COLO668 (cell line): ENCODE measurements at regions not wholly inside any gene's neighbourhood (a gene's known extent, or its start where the extent isn't known, plus 50 kb on each side); places are given as distances from the start of the nearest gene placed in this dataset.
"Not testable (repeated sequence)": the region's sequence is repeated elsewhere in the genome, so short reads cannot be mapped to it uniquely, and the experiment has no call there.

ENCODE experiments used
- DNase-seq: peaks from one replicate; lab custom pipeline; 2025; ENCODE audit not compliant: unreplicated experiment; lab: John Stamatoyannopoulos, UW

- DNase-seq: peak; percentile 19
Measured at GRCh38 chr15:98085003-98085639, 124.6 kb downstream of the ARRDC4 start.

DNA sequence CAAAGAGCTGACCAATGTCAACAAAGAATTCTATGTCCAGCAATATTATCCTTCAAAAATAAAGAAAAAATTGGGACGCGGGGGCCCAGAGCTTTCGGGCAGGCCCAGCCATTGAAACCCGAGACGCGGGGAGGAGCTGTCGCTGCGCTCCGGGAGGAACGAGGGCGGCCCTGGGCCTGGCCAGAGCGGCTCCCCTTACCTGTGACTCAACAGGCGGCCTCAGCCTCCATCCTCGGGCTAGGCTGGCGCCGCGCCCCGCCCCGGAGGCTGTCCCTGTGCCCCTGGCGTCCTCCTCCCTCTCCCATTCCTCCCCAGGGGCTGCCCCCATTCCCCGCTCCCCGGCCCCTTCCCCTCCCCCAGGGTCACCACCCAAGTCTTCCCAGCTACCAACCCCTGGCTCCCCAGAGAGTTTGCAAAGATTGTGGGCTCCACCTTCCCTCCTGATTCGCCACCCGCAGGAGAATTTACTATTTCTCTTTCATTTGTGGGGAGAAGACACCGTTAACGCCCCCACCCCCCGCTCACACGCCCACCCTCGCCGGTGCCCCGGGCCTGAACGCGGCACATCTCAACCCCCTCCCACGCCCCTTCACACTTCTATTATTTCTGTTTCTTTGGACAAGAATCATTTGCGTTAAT, 127.9 kb downstream of the ARRDC4 start:
- DNase-seq: not testable (repeated sequence)

DNA sequence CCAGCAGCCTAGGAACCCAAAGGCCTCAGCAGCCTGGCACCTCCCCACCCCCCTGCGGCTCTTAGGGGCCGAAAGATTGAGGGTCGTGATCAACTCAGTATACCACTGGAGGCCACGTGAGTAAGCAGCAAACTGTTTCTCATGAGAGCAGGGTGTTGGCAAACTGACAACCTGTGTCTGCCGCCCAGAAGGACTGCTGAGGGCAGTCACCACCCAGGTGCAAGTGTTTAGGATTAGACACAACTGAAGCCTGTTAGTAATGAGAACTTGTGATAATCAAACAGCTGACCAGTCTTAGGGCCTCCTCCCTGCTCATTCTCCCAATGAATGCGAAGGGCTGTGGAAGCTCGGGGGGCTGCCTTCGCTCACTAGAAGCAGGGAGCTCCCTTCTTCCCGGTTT, 128.8 kb downstream of the ARRDC4 start:
- not testable (repeated sequence) for DNase-seq

DNA sequence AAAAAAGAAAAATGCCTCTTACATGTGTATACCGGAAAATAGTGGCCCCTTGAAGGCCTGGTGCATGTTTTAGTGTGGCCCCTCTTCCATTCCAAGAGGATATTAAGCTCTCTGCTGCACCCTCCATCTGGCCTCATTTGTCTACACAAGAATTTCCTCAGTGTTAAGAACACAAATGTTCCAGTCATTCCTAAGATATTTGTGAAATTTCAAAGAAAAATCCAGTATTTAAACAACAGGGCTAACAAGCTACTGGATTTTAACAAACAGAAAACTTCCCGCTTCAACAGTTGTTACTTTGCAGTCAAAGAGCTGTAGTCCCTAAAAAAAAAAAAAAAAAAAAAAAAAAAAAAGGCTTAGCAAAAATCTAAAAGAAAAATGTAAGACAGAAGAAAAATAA, 137.5 kb downstream of the ARRDC4 start:
- DNase-seq: not testable (repeated sequence)

DNA sequence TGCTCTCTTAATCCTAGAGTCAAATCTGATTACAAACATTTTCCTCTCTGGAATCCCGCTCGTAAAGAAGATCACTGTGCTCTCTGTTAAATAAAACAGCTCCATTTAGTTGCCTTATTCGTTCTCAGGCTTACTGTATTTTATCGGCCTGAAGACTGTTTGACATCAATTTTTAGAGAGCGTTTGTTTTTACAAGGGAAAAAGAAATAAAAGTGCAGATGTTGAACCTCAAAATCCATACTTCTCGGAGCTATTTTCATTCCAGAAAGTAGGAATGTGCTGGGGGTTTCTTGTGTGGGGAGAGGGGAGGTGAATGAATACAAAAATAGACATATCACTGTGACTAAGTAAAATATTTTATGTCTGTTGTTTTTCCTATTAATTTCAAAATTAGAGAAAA, 140.1 kb downstream of the ARRDC4 start:
- DNase-seq: not testable (repeated sequence)

- DNase-seq: no peak
Measured at GRCh38 chr15:98103570-98103969, 143.1 kb downstream of the ARRDC4 start.

DNA sequence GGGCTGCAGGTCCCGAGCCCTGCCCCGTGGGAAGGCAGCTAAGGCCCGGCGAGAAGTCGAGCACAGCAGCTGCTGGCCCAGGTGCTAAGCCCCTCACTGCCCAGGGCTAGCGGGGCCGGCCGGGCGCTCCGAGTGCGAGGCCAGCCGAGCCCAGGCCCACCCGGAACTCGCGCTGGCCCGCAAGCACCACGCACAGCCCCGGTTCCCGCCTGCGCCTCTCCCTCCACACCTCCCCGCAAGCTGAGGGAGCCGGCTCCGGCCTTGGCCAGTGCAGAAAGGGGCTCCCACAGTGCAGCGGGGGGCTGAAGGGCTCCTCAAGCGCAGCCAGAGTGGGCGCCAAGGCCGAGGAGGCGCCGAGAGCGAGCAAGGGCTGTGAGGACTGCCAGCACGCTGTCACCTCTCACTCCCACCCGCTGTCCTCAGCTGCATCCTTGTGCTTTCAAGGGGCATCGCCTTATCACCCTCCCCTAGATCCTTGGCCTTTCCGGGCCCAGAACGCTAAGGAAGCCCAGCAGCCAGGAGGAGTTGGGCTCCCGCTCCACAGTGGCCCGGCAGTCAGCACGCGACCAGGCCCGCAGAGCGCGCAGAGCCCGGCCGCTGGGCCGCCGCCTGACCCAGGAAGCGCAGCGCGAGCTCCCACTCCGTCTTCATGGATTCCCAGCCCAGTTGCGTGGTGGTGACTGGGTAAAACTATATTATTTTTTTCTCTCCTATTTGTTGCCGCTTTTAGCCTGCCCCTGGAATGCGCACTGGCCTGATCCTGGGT, 144.1 kb downstream of the ARRDC4 start:
- not testable (repeated sequence) for DNase-seq

- not testable (repeated sequence) for DNase-seq
Measured at GRCh38 chr15:98106615-98107194, 146.2 kb downstream of the ARRDC4 start.

DNA sequence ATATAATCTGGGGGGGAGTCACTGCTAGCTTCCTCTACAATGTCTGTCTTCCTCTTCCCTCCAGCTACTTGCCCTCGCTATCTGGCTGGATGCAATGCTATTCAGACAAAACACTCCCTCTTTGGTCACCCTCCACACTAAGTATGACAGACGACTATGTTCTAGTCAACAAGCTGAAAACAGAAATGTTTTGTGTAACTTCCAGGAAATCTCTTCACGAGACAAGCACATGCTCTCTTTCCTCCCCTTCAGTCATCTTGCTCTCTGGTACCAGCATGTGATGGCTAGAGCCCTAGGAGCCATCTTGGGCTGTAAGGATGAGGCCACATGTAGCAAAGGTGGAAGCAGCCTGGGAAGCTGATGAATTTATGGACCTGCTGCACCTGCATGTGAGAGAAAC, 151.3 kb downstream of the ARRDC4 start:
- DNase-seq: no peak

DNA sequence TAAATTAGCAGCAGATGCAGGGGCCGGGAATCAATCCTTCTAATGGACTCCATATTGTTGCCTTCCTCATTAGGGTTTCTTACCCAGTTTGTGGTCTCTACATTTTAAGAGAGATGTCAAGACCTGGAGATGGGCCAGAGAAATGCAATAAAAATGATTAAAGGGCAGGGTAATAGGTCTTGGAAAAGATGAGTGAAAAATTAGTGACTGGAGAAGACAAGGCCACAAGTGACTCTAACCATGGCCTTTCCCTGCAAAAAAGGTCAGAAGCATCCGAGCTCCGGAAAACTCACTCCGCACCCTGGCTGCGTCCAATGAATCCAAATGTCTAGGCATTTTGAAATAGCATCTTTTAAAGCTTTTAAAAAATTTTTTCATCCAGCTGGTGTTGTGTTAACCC, 152.8 kb downstream of the ARRDC4 start:
- no peak for DNase-seq

DNA sequence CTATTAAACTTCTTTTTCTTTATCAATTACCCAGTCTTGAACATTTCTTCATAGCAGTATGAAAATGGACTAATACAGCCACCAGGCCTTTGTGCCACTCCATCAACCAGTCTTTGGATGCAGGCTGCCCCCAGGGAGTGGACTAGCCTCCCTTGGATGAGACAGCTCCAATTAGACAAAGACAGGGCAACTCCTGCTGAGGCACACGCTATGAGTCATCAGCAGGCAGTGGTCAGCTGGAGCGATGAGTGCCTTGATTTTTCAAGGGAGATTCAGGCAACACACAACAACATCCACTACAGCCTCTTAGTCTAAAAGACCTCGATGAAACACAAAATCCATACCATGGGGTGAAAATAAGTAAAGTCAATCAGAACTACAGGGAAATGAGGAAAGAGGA, 160.1 kb downstream of the ARRDC4 start:
- DNase-seq: no peak

DNA sequence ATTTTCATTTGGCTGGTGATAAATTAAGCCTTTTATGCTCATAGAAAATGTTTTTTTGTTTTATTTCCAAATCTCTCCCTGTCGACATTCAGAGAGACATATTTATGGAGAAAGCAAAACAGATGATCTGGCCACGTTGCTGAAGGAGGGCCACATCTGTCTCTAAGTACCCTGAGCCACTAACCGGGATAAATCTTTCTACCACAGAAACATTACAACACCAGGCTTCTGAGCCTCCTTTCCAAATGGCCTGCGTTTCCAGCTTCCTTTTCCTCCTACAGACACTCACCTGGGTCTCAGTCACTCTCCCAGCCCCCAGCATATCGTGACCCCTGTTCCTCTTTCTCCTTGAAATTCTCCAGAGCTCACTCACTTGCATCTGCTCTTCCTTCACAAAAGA, 161.0 kb downstream of the ARRDC4 start:
- DNase-seq: no peak

- no peak for DNase-seq
Measured at GRCh38 chr15:98121957-98122356, 161.5 kb downstream of the ARRDC4 start.

GRCh38 chr15:98123297-98123696, 162.8 kb downstream of the ARRDC4 start:
- no peak for DNase-seq

- DNase-seq: no peak
Measured at GRCh38 chr15:98123834-98124233, 163.3 kb downstream of the ARRDC4 start.

DNA sequence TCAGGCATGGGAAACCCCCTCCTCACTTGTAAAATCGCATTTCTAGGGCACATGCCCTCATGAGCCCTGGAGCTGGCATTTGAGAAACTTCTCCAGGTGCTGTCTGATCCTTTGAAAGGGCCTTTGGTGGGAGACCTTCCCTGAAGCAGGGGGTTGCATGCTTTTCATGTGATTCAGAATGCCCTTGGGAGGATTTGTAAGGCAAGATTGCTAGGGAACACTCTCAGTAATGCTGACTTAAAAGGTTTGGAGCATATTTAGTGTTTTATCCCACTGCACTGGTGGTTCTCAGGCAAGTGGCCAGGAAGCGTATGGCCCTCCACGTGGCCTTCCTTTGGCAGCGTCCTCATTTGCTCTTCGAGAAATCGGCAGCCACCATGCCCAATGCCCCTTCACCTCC, 164.1 kb downstream of the ARRDC4 start:
- DNase-seq: no peak

GRCh38 chr15:98126326-98127085, 166.0 kb downstream of the ARRDC4 start:
- DNase-seq: no peak

DNA sequence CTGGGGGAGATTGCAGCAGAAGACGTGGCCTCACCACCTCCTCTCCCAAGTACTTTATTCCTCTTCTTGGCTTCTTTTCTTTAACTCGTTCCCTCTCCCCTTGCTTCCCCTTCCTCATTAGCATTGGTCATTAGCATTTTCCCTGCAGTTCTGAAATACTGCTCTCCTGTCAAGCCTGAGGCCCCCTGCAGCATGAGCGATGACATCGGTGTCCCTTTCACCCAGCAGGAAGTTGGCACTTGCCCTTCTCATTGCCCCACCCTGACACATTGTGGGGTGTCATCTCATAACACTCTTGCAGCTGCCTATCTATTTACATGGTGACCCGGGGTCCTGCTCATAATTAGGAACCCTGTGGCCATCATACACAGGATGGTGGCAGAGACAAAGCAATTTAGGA, 167.1 kb downstream of the ARRDC4 start:
- DNase-seq: no peak

DNA sequence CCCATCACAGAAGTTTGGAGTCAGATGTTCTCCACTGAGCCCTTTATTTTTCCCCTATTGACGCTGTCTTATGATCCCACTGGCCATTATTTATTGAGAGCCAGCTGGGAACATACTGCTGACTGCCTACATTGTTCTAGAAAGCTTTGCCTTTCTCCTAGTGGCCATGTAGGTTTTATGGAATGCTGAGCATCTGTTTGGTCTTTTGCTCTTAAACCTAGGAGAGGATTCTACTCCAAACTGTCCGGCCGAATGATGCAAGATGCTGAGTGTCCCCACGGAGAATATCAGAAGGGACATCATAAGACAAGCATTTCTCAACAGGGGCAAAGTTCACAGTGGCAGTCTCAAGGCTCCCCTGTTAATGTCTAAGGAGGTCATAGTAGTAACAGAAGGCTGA, 171.4 kb downstream of the ARRDC4 start:
- DNase-seq: no peak

- DNase-seq: no peak
Measured at GRCh38 chr15:98134905-98135304, 174.4 kb downstream of the ARRDC4 start.

- no peak for DNase-seq
Measured at GRCh38 chr15:98138910-98139309, 178.4 kb downstream of the ARRDC4 start.
